A673 (cell line): ENCODE measurements at regions not wholly inside any gene's neighbourhood (a gene's known extent, or its start where the extent isn't known, plus 50 kb on each side); places are given as distances from the start of the nearest gene placed in this dataset.

ENCODE experiments used
- BruUV-seq: library from RNA; stranded (reverse); fragments of 400-500 nt; replicated peaks from 2 replicates; lab custom pipeline; 2021; lab: Mats Ljungman, UMichigan
- CTCF ChIA-PET: fragments of 300-600 bp; sonication (Branson Sonifier 250); formaldehyde crosslinking; loops from one replicate; lab custom pipeline; 2022; ENCODE audit warnings: antibody characterized with exemption; lab: Charles Lee
- POLR2A ChIA-PET: fragments of 300-600 bp; sonication (Branson Sonifier 250); formaldehyde crosslinking; loops from one replicate; lab custom pipeline; 2022; ENCODE audit warnings: antibody characterized with exemption; ENCODE audit not compliant: low non-redundant PET; lab: Charles Lee
- DNase-seq: peaks from one replicate; pipeline ENCODE4 v3.0.0-alpha.2; 2015; ENCODE audit warnings: low spot score
- H3K27ac ChIP-seq: fragments of 200-600 bp; sonication (generic); 2 replicates; pipeline ENCODE4 v1.5.1; 2016; ENCODE audit warnings: mixed run types, low read depth, mild to moderate bottlenecking, mixed read lengths, antibody characterized with exemption, low read length; ENCODE audit not compliant: poor library complexity, severe bottlenecking
- H3K27me3 ChIP-seq: fragments of 200-600 bp; sonication (generic); replicated peaks from 2 replicates; pipeline ENCODE4 v1.6.1; 2017; ENCODE audit warnings: mixed run types, low read depth, mild to moderate bottlenecking, mixed read lengths, antibody characterized with exemption, low read length; ENCODE audit not compliant: insufficient read depth, poor library complexity
- H3K36me3 ChIP-seq: fragments of 200-600 bp; sonication (generic); 2 replicates; pipeline ENCODE4 v1.6.1; 2016; ENCODE audit warnings: mixed run types, mild to moderate bottlenecking, mixed read lengths, antibody characterized with exemption, low read length; ENCODE audit not compliant: insufficient read depth, poor library complexity, severe bottlenecking
- H3K4me1 ChIP-seq: fragments of 200-600 bp; sonication (generic); 2 replicates; pipeline ENCODE4 v1.6.1; 2017; ENCODE audit warnings: mixed run types, mild to moderate bottlenecking, mixed read lengths, antibody characterized with exemption, low read length; ENCODE audit not compliant: insufficient read depth, poor library complexity, severe bottlenecking
- H3K4me3 ChIP-seq: fragments of 200-600 bp; sonication (generic); 2 replicates; pipeline ENCODE4 v1.5.1; 2016; ENCODE audit warnings: low read depth, mixed run types, mild to moderate bottlenecking, mixed read lengths, low read length; ENCODE audit not compliant: poor library complexity, severe bottlenecking
- H3K9me3 ChIP-seq: fragments of 200-600 bp; sonication (generic); 2 replicates; pipeline ENCODE4 v1.6.1; 2016; ENCODE audit warnings: mixed run types, low read depth, mild to moderate bottlenecking, mixed read lengths, antibody characterized with exemption, low read length; ENCODE audit not compliant: poor library complexity, severe bottlenecking
- EZH2 ChIP-seq: fragments of 200-600 bp; sonication (generic); IDR thresholded peaks from 2 replicates; pipeline ENCODE4 v1.6.1; 2017; ENCODE audit warnings: borderline replicate concordance, low read depth, mild to moderate bottlenecking, mixed read lengths, antibody characterized with exemption, low read length; ENCODE audit not compliant: poor library complexity, severe bottlenecking
- intact Hi-C: fragments of 100-400 bp; cut with micrococcal nuclease; formaldehyde crosslinking; loops from one replicate; pipeline ENCODE4 v1.10.0; 2022; ENCODE audit not compliant: unreplicated experiment
- TF ChIP-seq, protein P1 (sequence below): fragments of 300-800, 200-600 bp; sonication (generic); conservative IDR thresholded peaks from 2 replicates; pipeline ENCODE4 v1.5.1; 2017; ENCODE audit warnings: low read depth, mild to moderate bottlenecking, antibody characterized with exemption, low read length, moderate library complexity, mixed read lengths

DNA sequence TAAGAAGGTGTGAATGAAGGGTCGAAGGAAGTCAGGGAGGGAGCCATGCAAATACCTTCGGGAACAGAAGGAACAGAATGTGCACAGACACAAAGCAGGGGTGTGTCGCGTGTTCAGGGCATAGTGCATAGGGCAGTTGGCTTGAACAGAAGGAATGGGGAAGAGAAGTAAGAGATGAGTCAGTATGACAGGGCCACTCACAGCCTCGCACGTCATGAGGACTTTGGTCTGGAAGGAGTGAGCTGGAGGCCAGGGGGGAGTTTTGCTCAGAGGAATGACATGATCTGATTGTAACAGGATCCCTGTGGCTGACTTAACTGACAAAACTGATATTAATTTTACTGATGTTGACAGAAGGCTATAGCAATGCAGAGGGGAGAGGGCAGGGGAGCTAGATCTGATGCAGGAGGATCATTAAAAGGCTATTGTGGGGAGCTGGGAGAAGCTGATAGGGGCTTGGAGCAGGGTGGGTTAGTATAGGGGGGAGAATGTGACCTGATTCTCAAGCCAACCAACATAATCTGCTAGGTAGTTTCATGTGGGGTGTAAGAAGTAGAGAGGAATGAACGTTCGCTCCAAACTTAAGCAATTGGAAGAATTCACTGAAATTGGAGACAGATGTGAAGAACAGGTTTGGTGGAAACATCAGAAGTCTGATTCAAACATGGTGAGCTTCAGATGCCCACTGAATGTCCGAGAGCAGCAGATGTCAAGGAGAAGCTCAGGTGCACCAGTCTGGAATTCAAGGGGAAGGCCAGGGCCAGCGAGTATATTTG is 60.4 kb upstream of the COPS8 start:
- no peaks in the 10 kb centered on the region for H3K9me3 ChIP-seq
- TF ChIP-seq, protein P1, sequence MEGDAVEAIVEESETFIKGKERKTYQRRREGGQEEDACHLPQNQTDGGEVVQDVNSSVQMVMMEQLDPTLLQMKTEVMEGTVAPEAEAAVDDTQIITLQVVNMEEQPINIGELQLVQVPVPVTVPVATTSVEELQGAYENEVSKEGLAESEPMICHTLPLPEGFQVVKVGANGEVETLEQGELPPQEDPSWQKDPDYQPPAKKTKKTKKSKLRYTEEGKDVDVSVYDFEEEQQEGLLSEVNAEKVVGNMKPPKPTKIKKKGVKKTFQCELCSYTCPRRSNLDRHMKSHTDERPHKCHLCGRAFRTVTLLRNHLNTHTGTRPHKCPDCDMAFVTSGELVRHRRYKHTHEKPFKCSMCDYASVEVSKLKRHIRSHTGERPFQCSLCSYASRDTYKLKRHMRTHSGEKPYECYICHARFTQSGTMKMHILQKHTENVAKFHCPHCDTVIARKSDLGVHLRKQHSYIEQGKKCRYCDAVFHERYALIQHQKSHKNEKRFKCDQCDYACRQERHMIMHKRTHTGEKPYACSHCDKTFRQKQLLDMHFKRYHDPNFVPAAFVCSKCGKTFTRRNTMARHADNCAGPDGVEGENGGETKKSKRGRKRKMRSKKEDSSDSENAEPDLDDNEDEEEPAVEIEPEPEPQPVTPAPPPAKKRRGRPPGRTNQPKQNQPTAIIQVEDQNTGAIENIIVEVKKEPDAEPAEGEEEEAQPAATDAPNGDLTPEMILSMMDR: no peak
- no peak for TF ChIP-seq EZH2
- BruUV-seq: no TSS peak
- ChIA-PET POLR2A (no interaction called here), CTCF (interaction anchor here (1.0 kb wide), 1 partner anchor 456 kb away, joined by 3 read pairs; the partner anchor contains the start of gene ACKR3)
- no peak for DNase-seq
- intact Hi-C loops: no loop called here
- no peaks in the 10 kb centered on the region for H3K36me3 ChIP-seq
- no peak overlapping the region for H3K4me3 ChIP-seq
- H3K27me3 ChIP-seq: peaks cover 34% of the 10 kb centered on the region
- H3K27ac ChIP-seq: no peak overlapping the region
- no peaks in the 10 kb centered on the region for H3K4me1 ChIP-seq

GRCh38 chr2:237026981-237027711 is 58.5 kb upstream of the COPS8 start:
- CTCF ChIA-PET: no interaction called here
- TF ChIP-seq, protein P1: peak; percentile 76
- TF ChIP-seq EZH2: no peak
- POLR2A ChIA-PET: no interaction called here
- no peak overlapping the region for H3K4me3 ChIP-seq
- no peaks in the 10 kb centered on the region for H3K36me3 ChIP-seq
- peaks cover 34% of the 10 kb centered on the region for H3K27me3 ChIP-seq
- peak; percentile 58 for DNase-seq
- no TSS peak for BruUV-seq
- H3K4me1 ChIP-seq: no peaks in the 10 kb centered on the region
- intact Hi-C loops: loop anchor here (1.0 kb wide), 2 partner anchors 514 to 674 kb away; no protein-coding TSS in a partner anchor
- H3K9me3 ChIP-seq: no peaks in the 10 kb centered on the region
- H3K27ac ChIP-seq: no peak overlapping the region

GRCh38 chr2:237027712-237028029 is 58.0 kb upstream of the COPS8 start:
- intact Hi-C loops: loop anchor here (1.0 kb wide), 2 partner anchors 514 to 674 kb away; no protein-coding TSS in a partner anchor
- TF ChIP-seq EZH2: no peak
- TF ChIP-seq, protein P1: no peak
- Histone ChIP-seq H3K4me1 (no peaks in the 10 kb centered on the region), H3K9me3 (no peaks in the 10 kb centered on the region), H3K4me3 (no peak overlapping the region), H3K27ac (no peak overlapping the region), H3K27me3 (peaks cover 34% of the 10 kb centered on the region), H3K36me3 (no peaks in the 10 kb centered on the region)
- no peak for DNase-seq
- POLR2A ChIA-PET: no interaction called here
- no TSS peak for BruUV-seq
- CTCF ChIA-PET: no interaction called here
